ENCODE measurements at regions not wholly inside any gene's neighbourhood (a gene's known extent, or its start where the extent isn't known, plus 50 kb on each side); places are given as distances from the start of the nearest gene placed in this dataset.
"Not testable (repeated sequence)": the region's sequence is repeated elsewhere in the genome, so short reads cannot be mapped to it uniquely, and the experiment has no call there.

GRCh38 chr4:179292468-179292867, 1850.2 kb upstream of the AGA start:
- DNase-seq (ENCODE audit: low spot score), result no peak

- DNase-seq (ENCODE audit: low spot score), result peak; percentile 51
Observed at GRCh38 chr4:179307297-179308136, 1865.3 kb upstream of the AGA start.

- DNase-seq (ENCODE audit: low spot score), result no peak
Observed at GRCh38 chr4:179313823-179314222, 1871.6 kb upstream of the AGA start.

GRCh38 chr4:179325181-179325580, 1882.9 kb upstream of the AGA start:
- DNase-seq (ENCODE audit: low spot score), result peak; percentile 11

GRCh38 chr4:179328627-179329026, 1886.4 kb upstream of the AGA start:
- DNase-seq (ENCODE audit: low spot score), result no peak

- DNase-seq (ENCODE audit: low spot score), result no peak
Observed at GRCh38 chr4:179331362-179331761, 1889.1 kb upstream of the AGA start.

- no peak for DNase-seq (ENCODE audit: low spot score)
Observed at GRCh38 chr4:179344861-179345260, 1902.6 kb upstream of the AGA start.

GRCh38 chr4:179352221-179352620, 1910.0 kb upstream of the AGA start:
- DNase-seq (ENCODE audit: low spot score), result peak; percentile 1

- no peak for DNase-seq (ENCODE audit: low spot score)
Observed at GRCh38 chr4:179353786-179354185, 1911.5 kb upstream of the AGA start.

GRCh38 chr4:179361978-179362486, 1919.8 kb upstream of the AGA start:
- no peak for DNase-seq (ENCODE audit: low spot score)

- not testable (repeated sequence) for DNase-seq (ENCODE audit: low spot score)
Observed at GRCh38 chr4:179365932-179366331, 1923.7 kb upstream of the AGA start.

GRCh38 chr4:179372242-179372641, 1930.0 kb upstream of the AGA start:
- DNase-seq (ENCODE audit: low spot score), result no peak

- DNase-seq (ENCODE audit: low spot score), result no peak
Observed at GRCh38 chr4:179372746-179373145, 1930.5 kb upstream of the AGA start.

- DNase-seq (ENCODE audit: low spot score), result not testable (repeated sequence)
Observed at GRCh38 chr4:179378847-179379246, 1936.6 kb upstream of the AGA start.

GRCh38 chr4:179392787-179393186, 1950.5 kb upstream of the AGA start:
- no peak for DNase-seq (ENCODE audit: low spot score)

GRCh38 chr4:179398414-179398813, 1956.2 kb upstream of the AGA start:
- DNase-seq (ENCODE audit: low spot score), result no peak

- DNase-seq (ENCODE audit: low spot score), result no peak
Observed at GRCh38 chr4:179399054-179399782, 1957.0 kb upstream of the AGA start.

- peak; percentile 2 for DNase-seq (ENCODE audit: low spot score)
Observed at GRCh38 chr4:179415037-179415846, 1973.0 kb upstream of the AGA start.

- no peak for DNase-seq (ENCODE audit: low spot score)
Observed at GRCh38 chr4:179415847-179416223, 1973.6 kb upstream of the AGA start.

- no peak for DNase-seq (ENCODE audit: low spot score)
Observed at GRCh38 chr4:179417357-179417756, 1975.1 kb upstream of the AGA start.

GRCh38 chr4:179437962-179438361, 1995.7 kb upstream of the AGA start:
- DNase-seq (ENCODE audit: low spot score), result no peak

GRCh38 chr4:179441596-179441995, 1999.4 kb upstream of the AGA start:
- no peak for DNase-seq (ENCODE audit: low spot score)

Measured in RKO (cell line).